SK-N-MC (cell line): ENCODE measurements at regions not wholly inside any gene's neighbourhood (a gene's known extent, or its start where the extent isn't known, plus 50 kb on each side); places are given as distances from the start of the nearest gene placed in this dataset.

ENCODE experiments used
- EZH2 ChIP-seq: fragments of 200-600 bp; sonication (generic); IDR thresholded peaks from one replicate; pipeline ENCODE4 v1.6.1; 2017; ENCODE audit warnings: antibody characterized with exemption
- FOXP2 ChIP-seq: optimal IDR thresholded peaks from 2 replicates; pipeline ENCODE3; 2011; ENCODE audit warnings: mild to moderate bottlenecking, moderate library complexity; ENCODE audit not compliant: insufficient read depth; ENCODE audit errors: extremely low read length, control extremely low read depth
- POLR2AphosphoS5 ChIP-seq: IDR thresholded peaks from 2 replicates; pipeline ENCODE4 v1.6.1; 2012; ENCODE audit warnings: mild to moderate bottlenecking, low read depth, low read length, borderline replicate concordance

DNA sequence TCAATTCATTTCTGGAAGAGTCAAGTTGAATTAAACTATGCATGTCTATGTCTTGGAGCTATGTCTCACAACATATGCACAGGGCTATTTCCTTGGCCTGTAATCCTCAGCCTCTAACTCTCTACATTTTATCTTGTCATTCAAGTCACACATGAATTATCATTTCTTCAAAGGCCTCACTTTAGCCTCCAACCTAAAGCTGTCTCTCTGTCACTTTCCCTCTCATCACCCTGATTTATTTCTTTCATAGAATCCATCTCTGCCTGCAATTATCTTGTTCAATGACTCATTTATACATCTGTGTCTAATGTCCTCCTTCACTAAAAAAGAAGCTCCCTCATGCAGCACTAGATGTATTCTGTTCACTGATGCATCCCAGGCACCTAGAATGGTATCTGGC is 614.2 kb upstream of the REG3G start:
- no peak for TF ChIP-seq EZH2
- no peak for TF ChIP-seq POLR2AphosphoS5
- TF ChIP-seq FOXP2, result no peak
